AG04449 (cell line): ENCODE measurements at regions not wholly inside any gene's neighbourhood (a gene's known extent, or its start where the extent isn't known, plus 50 kb on each side); places are given as distances from the start of the nearest gene placed in this dataset.
"Not testable (repeated sequence)": the region's sequence is repeated elsewhere in the genome, so short reads cannot be mapped to it uniquely, and the experiment has no call there.

Source experiments
- CTCF ChIA-PET: fragments of 350-600 bp; formaldehyde crosslinking; extraction: SDS; loops from one replicate; lab custom pipeline; 2021; ENCODE audit warnings: antibody characterized with exemption; lab: Yijun Ruan, JAX
- POLR2A ChIA-PET: fragments of 400-600, 350-600 bp; formaldehyde crosslinking; extraction: SDS; loops from one replicate; lab custom pipeline; 2020; ENCODE audit warnings: antibody characterized with exemption, inconsistent platforms; lab: Yijun Ruan, JAX
- DNase-seq: peaks from one replicate; pipeline ENCODE4 v3.0.0-alpha.2; 2010; ENCODE audit warnings: low read depth, low spot score
- H3K4me3 ChIP-seq: 2 replicates; pipeline ENCODE4 v1.5.1; 2011; ENCODE audit warnings: low read depth, mild to moderate bottlenecking, control low read depth, low read length
- TF ChIP-seq, protein P1 (sequence below): IDR thresholded peaks from one replicate; pipeline ENCODE4 v1.5.1; 2011; ENCODE audit warnings: mild to moderate bottlenecking, moderate library complexity, low read length, control low read depth, inconsistent platforms; ENCODE audit not compliant: insufficient read depth; ENCODE audit errors: missing control alignments

DNA sequence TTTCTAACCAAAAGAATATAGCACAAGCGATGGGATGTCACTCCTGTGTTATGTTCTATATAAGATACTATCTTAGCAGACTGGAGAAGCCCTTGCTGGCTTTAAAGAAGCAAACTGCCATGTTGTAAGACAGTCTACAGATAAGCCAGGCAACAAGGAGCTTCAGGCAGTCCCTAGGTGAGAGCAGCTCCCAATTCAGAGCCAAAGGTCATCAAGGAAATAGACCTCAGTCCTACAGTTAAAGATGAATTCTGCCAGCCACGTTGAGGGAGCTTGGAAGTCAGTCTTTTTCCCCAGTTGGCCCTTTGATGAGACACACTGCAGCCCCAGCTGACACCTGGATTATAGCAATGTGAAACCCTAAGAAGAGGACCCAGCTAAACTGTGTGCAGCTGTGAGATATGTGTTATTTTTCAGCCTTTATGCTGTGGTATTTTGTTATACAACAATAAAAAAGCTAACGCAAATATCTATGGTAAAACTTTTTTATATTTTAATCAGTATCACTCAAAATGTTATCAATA, 102.5 kb upstream of the AKAP13 start:
- CTCF ChIA-PET: interaction anchor here (2.6 kb wide), 1 partner anchor 13 kb away, joined by 13 read pairs; no protein-coding TSS in a partner anchor
- no peak overlapping the region for H3K4me3 ChIP-seq
- POLR2A ChIA-PET: no interaction called here
- DNase-seq: no peak
- TF ChIP-seq, protein P1, sequence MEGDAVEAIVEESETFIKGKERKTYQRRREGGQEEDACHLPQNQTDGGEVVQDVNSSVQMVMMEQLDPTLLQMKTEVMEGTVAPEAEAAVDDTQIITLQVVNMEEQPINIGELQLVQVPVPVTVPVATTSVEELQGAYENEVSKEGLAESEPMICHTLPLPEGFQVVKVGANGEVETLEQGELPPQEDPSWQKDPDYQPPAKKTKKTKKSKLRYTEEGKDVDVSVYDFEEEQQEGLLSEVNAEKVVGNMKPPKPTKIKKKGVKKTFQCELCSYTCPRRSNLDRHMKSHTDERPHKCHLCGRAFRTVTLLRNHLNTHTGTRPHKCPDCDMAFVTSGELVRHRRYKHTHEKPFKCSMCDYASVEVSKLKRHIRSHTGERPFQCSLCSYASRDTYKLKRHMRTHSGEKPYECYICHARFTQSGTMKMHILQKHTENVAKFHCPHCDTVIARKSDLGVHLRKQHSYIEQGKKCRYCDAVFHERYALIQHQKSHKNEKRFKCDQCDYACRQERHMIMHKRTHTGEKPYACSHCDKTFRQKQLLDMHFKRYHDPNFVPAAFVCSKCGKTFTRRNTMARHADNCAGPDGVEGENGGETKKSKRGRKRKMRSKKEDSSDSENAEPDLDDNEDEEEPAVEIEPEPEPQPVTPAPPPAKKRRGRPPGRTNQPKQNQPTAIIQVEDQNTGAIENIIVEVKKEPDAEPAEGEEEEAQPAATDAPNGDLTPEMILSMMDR: no peak

- H3K4me3 ChIP-seq: no peak overlapping the region
- TF ChIP-seq, protein P1: no peak
- POLR2A ChIA-PET: no interaction called here
- CTCF ChIA-PET: interaction anchor here (1.3 kb wide), 1 partner anchor 10 kb away, joined by 6 read pairs; no protein-coding TSS in a partner anchor
- no peak for DNase-seq
These were observed 100.2 kb upstream of the AKAP13 start for GRCh38 chr15:85280203-85280602.

- no peak overlapping the region for H3K4me3 ChIP-seq
- no peak for DNase-seq
- POLR2A ChIA-PET: no interaction called here
- CTCF ChIA-PET: no interaction called here
- TF ChIP-seq, protein P1: no peak
These were observed 99.0 kb upstream of the AKAP13 start for GRCh38 chr15:85281293-85281882.

DNA sequence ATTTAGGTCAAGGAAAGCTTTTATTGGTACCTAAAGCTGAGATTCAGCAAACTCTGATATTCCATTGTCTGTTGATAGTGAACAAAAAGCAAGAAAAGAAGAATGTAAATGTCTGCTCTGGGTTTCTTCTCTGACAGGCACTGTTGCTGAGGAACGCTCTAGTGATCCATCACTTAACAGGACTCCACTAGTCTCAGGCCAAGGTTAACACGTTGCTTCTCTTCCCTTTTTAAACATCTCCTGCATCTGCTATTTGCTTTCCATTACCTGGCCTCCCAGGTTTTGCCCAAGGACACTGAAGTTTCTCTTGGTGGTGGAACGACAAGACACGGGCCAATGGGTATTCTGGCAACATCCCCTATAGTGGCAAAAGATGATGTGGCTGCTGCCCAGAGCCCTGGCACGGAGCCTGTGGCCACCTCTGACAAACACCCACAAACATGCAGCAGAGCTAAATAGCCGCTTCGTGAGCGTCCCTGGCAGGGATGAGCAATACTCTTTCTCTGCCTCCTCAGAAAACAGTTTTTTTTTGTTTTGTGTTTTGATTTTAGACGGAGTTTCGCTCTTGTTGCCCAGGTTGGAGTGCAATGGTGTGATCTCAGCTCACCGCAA, 97.8 kb upstream of the AKAP13 start:
- DNase-seq: peak; percentile 21
- CTCF ChIA-PET: interaction anchor here (0.9 to 1.5 kb wide), 2 partner anchors 13 to 14 kb away, joined by 3 read pairs; no protein-coding TSS in a partner anchor
- no peak overlapping the region for H3K4me3 ChIP-seq
- TF ChIP-seq, protein P1: no peak
- POLR2A ChIA-PET: no interaction called here

- CTCF ChIA-PET: interaction anchor here (2.8 kb wide), 1 partner anchor 13 kb away, joined by 11 read pairs; no protein-coding TSS in a partner anchor
- DNase-seq, POLR2A ChIA-PET, H3K4me3 ChIP-seq: not testable (repeated sequence)
These were observed 96.6 kb upstream of the AKAP13 start for GRCh38 chr15:85283815-85284214.

DNA sequence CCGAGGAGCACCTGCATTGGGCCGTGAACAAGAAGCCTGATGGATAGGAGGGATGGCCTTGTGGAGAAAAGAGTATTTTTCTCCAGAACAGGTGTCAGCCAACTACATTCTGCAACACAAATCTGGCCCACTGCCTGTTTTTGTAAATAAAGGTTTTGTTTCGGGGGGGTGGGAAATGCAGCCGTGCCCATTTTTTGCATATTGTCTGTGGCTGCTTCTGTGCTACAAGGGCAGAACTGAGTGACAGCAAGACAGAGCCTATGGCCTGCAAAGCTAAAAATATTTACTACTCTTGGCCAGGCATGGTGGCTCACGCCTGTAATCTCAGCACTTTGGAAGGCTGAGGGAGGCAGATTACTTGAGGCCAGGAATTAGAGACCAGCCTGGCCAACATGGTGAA, 95.9 kb upstream of the AKAP13 start:
- no peak for DNase-seq
- CTCF ChIA-PET: interaction anchor here (2.8 kb wide), 1 partner anchor 12 kb away, joined by 11 read pairs; no protein-coding TSS in a partner anchor
- POLR2A ChIA-PET: no interaction called here
- TF ChIP-seq, protein P1: no peak
- H3K4me3 ChIP-seq: no peak overlapping the region
